SK-N-MC (cell line): ENCODE measurements at regions not wholly inside any gene's neighbourhood (a gene's known extent, or its start where the extent isn't known, plus 50 kb on each side); places are given as distances from the start of the nearest gene placed in this dataset.

Experiments
- EZH2 ChIP-seq: fragments of 200-600 bp; sonication (generic); IDR thresholded peaks from one replicate; pipeline ENCODE4 v1.6.1; 2017; ENCODE audit warnings: antibody characterized with exemption
- FOXP2 ChIP-seq: optimal IDR thresholded peaks from 2 replicates; pipeline ENCODE3; 2011; ENCODE audit warnings: mild to moderate bottlenecking, moderate library complexity; ENCODE audit not compliant: insufficient read depth; ENCODE audit errors: extremely low read length, control extremely low read depth
- POLR2AphosphoS5 ChIP-seq: IDR thresholded peaks from 2 replicates; pipeline ENCODE4 v1.6.1; 2012; ENCODE audit warnings: mild to moderate bottlenecking, low read depth, low read length, borderline replicate concordance

DNA sequence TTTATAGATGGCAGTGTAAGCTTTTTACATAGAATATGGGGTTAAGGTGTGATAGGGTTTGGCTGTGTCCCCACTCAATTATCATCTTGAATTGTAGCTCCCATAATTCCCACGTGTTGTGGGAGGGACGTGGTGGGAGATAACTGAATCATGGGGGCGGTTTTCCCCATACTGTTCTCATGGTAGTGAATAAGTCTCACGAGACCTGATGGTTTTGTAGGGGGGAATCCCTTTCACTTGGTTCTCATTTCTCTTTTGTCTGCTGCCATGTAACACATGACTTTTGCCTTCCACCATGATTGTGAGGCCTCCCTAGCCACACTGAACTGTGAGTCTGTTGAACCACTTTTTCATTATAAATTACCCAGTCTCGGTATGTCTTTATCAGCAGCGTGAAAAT is 290.3 kb upstream of the B3GALT2 start:
- TF ChIP-seq POLR2AphosphoS5 (no peak), EZH2 (no peak), FOXP2 (no peak)
